RWPE1 (cell line): ENCODE measurements at regions not wholly inside any gene's neighbourhood (a gene's known extent, or its start where the extent isn't known, plus 50 kb on each side); places are given as distances from the start of the nearest gene placed in this dataset.
"Not testable (repeated sequence)": the region's sequence is repeated elsewhere in the genome, so short reads cannot be mapped to it uniquely, and the experiment has no call there.

Experiments
- CTCF ChIA-PET: fragments of 350-600 bp; sonication (Branson Sonifier 250); formaldehyde crosslinking; extraction: SDS; loops from one replicate; lab custom pipeline; 2021; lab: Yijun Ruan, JAX
- POLR2A ChIA-PET: fragments of 400-600 bp; formaldehyde crosslinking; extraction: SDS; loops from one replicate; lab custom pipeline; 2020; ENCODE audit warnings: antibody characterized with exemption; ENCODE audit not compliant: low non-redundant PET; lab: Yijun Ruan, JAX
- DNase-seq: peaks from one replicate; pipeline ENCODE4 v3.0.0; 2012; ENCODE audit warnings: low spot score
- H3K27ac ChIP-seq: fragments of 450-650 bp; 2 replicates; pipeline ENCODE4 v1.5.1; 2017
- TF ChIP-seq, protein P1 (sequence below): fragments of 450-650 bp; conservative IDR thresholded peaks from 2 replicates; pipeline ENCODE4 v1.5.1; 2017; ENCODE audit warnings: low read depth, mild to moderate bottlenecking

DNA sequence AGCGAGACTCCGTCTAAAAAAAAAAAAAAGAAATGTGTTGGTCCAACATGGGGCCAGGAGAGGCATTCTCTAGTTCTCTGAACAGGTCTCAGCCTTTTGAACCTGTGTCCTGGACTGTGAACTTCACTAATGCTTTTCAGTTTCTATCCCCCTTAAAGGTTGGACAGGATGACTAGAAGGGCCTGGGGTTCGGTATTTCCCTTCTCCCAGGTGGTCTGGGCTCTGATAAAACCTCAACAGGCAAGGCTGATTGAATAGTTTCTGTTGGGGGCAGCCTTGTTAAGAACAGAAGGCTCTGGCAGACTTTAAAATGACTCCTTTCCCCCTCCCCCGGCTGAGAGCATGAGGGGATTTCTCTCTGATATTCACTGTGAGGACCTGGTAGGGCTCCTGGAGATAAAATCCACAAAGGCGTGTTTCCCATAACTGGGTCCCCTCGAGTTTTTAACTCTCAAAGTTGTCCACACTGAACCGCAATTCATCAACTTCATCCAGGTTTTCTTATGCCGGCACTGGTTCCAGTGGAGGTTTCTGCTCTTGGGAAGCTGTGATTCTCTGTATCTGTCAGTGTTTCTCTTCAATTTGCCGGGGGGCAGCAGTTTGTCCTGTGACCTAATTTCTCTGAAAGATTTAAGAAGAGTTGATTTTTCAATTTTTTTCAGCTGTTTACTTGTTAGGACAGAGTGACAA lies 91.3 kb downstream of the METRNL start:
- ChIA-PET CTCF (no interaction called here), POLR2A (no interaction called here)
- TF ChIP-seq, protein P1, sequence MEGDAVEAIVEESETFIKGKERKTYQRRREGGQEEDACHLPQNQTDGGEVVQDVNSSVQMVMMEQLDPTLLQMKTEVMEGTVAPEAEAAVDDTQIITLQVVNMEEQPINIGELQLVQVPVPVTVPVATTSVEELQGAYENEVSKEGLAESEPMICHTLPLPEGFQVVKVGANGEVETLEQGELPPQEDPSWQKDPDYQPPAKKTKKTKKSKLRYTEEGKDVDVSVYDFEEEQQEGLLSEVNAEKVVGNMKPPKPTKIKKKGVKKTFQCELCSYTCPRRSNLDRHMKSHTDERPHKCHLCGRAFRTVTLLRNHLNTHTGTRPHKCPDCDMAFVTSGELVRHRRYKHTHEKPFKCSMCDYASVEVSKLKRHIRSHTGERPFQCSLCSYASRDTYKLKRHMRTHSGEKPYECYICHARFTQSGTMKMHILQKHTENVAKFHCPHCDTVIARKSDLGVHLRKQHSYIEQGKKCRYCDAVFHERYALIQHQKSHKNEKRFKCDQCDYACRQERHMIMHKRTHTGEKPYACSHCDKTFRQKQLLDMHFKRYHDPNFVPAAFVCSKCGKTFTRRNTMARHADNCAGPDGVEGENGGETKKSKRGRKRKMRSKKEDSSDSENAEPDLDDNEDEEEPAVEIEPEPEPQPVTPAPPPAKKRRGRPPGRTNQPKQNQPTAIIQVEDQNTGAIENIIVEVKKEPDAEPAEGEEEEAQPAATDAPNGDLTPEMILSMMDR, result no peak
- no peak overlapping the region for H3K27ac ChIP-seq
- no peak for DNase-seq

DNA sequence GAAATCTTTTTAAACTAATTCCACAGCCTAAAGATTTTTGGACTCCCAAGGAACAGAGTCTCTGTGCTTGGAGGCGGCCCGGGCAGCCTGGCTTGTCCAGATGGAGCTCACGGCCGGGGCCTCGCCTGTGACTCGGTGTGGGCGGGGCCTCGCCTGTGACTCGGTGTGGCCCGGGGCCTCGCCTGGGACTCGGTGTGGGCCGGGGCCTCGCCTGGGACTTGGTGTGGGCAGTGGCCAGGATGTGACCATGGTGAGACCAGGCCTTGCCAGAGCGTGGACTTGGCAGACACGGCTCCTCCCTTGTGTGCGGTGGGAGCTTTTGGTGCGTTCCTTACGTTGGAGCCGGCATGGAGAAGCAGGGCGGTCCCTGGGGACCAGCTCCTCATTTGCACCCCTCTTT lies 92.3 kb downstream of the METRNL start:
- DNase-seq, result peak; percentile 19
- ChIA-PET POLR2A (no interaction called here), CTCF (interaction anchor here (0.7 kb wide), 1 partner anchor 139 kb away, joined by 3 read pairs; no protein-coding TSS in a partner anchor)
- TF ChIP-seq, protein P1, result no peak
- H3K27ac ChIP-seq, result no peak overlapping the region

DNA sequence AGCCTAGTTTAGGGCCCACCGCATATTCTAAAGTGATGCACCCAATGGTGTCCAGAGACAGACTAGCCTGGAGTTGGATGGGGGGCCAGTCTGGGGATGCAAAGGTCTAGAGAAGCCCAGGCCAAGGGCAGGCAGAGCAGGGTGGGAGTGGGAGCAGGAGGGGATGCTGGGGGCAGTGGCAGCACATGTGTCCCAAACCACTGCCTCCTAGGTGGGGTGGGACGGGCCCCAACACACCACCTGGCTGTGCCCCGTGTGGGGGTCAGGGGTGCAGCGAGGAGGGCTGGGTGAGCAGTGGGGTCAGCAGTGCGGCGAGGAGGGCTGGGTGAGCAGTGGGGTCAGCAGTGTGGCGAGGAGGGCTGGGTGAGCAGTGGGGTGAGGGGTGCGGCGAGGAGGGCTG lies 92.7 kb downstream of the METRNL start:
- DNase-seq, POLR2A ChIA-PET, H3K27ac ChIP-seq: not testable (repeated sequence)
- CTCF ChIA-PET, result interaction anchor here (0.7 kb wide), 1 partner anchor 140 kb away, joined by 3 read pairs; no protein-coding TSS in a partner anchor

DNA sequence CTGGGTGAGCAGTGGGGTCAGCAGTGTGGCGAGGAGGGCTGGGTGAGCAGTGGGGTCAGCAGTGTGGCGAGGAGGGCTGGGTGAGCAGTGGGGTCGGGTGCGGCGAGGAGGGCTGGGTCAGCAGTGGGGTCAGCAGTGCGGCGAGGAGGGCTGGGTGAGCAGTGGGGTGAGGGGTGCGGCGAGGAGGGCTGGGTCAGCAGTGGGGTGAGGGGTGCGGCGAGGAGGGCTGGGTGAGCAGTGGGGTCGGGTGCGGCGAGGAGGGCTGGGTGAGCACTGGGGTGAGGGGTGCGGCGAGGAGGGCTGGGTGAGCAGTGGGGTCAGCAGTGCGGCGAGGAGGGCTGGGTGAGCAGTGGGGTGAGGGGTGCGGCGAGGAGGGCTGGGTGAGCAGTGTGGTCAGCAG lies 93.2 kb downstream of the METRNL start:
- POLR2A ChIA-PET, CTCF ChIA-PET, H3K27ac ChIP-seq, DNase-seq: not testable (repeated sequence)

DNA sequence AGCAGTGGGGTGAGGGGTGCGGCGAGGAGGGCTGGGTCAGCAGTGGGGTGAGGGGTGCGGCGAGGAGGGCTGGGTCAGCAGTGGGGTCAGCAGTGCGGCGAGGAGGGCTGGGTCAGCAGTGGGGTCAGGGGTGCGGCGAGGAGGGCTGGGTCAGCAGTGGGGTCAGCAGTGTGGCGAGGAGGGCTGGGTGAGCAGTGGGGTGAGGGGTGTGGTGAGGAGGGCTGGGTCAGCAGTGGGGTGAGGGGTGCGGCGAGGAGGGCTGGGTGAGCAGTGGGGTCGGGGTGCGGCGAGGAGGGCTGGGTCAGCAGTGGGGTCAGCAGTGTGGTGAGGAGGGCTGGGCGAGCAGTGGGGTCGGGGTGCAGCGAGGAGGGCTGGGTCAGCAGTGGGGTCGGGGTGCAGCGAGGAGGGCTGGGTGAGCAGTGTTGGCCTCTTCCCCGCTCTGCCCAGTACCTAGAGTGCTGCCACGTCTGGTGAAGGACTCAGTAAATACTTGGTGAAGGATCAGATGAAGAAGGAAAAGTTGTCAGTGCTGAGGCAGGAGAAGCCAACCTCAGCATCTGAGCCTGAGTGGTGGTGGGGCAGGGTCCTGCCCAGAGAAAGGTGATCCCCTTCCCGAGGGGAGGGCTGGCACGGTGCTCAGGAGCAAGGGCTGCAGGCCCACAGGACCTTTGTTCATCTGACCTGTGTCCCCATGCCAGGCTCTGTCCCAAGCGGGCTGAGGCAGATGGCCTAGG lies 93.9 kb downstream of the METRNL start:
- DNase-seq, CTCF ChIA-PET, POLR2A ChIA-PET, H3K27ac ChIP-seq: not testable (repeated sequence)

DNA sequence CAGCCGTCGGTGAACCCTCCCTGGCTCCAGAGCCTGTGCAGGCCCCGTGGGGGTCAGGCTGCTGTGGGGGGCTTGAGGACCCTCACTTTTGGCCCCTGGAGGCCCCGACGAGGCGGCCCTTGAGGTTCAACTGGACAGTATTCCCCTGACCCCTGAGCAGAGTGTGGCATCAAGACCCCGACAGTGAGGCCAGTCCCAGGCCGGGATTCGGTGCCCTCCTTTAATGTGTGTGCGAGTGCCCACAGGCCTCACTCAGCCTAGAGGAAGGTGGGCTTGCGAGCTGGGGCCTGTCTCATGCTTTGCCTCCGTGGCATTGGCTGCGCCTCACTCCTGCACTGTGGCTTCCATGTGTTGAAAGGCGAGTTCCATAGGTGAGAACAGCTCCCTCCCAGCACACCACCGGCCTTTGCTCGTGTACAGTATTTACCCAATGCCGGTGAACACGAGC lies 94.5 kb downstream of the METRNL start:
- H3K27ac ChIP-seq, result no peak overlapping the region
- ChIA-PET CTCF (no interaction called here), POLR2A (no interaction called here)
- DNase-seq, result no peak
- TF ChIP-seq, protein P1, result no peak

DNA sequence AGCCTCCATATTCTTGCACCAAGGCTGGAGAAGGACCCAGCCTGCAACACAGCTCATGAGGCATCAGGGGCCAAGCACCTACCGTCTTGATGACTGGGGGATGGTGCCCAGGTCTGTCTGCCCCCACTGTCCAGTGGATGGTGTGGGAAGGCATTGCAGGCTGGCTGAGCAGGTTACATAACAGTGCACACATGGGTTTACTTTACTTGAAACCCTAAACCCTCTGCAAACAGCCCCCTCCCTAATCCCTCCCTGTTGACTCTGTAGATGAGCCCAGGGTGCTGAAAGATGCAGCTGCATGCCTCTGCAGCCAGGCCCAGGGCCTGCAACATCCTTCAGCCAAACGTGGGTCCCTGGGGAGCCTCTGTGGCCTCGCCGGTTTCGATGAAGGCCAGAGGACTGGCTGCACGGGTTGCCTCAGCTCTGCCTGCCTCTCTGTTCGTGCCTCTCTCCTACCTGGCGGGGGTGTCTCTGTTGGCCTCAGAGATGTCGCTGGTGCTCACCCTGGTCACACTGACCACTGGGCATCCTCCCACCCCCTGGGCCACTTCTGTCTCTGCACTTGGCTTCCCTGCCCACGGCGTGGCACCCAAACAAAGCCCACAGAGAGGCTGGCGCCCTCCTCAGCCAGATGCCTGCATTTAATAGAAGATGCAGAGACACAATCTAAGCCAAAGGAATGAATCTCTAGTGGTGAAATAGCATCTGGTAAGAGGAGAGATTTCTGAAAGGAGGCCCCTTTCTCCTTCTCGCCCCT lies 95.1 kb downstream of the METRNL start:
- DNase-seq, result no peak
- CTCF ChIA-PET, result no interaction called here
- POLR2A ChIA-PET, result no interaction called here
- TF ChIP-seq, protein P1, result no peak
- no peak overlapping the region for H3K27ac ChIP-seq
